ENCODE measurements at regions not wholly inside any gene's neighbourhood (a gene's known extent, or its start where the extent isn't known, plus 50 kb on each side); places are given as distances from the start of the nearest gene placed in this dataset.

- TF ChIP-seq POLR2A (IDR thresholded peaks at IDR 0.05): no peak
- TF ChIP-seq CTCF (IDR thresholded peaks at IDR 0.05): no peak
- TF ChIP-seq POLR2AphosphoS5 (IDR thresholded peaks at IDR 0.05): no peak
- TF ChIP-seq EP300 (IDR thresholded peaks at IDR 0.05): no peak
These were observed 458.8 kb upstream of the LCORL start for GRCh38 chr4:18480342-18480741.

Measured in sigmoid colon (tissue), 4 donors.